ENCODE measurements at regions not wholly inside any gene's neighbourhood (a gene's known extent, or its start where the extent isn't known, plus 50 kb on each side); places are given as distances from the start of the nearest gene placed in this dataset.
"Not testable (repeated sequence)": the region's sequence is repeated elsewhere in the genome, so short reads cannot be mapped to it uniquely, and the experiment has no call there.

GRCh38 chr21:20187028-20187427, 811.2 kb upstream of the NCAM2 start:
- H3K27ac ChIP-seq (ENCODE audit: low read depth) = no peak overlapping the region
- DNase-seq (ENCODE audit: extremely low spot score) = no peak
- H3K4me3 ChIP-seq (ENCODE audit: low read depth, low read length) = no peak overlapping the region
- no peaks in the 10 kb centered on the region for H3K4me1 ChIP-seq (ENCODE audit: insufficient read depth)
- 73% methylated on average over 2 of the region's 2 CpGs for whole genome bisulfite sequencing
- no peaks in the 10 kb centered on the region for H3K36me3 ChIP-seq (ENCODE audit: insufficient read depth)

GRCh38 chr21:20201323-20201722, 796.9 kb upstream of the NCAM2 start:
- not testable (repeated sequence) for H3K27ac ChIP-seq (ENCODE audit: low read depth); DNase-seq (ENCODE audit: extremely low spot score); H3K36me3 ChIP-seq (ENCODE audit: insufficient read depth); H3K4me3 ChIP-seq (ENCODE audit: low read depth, low read length); H3K4me1 ChIP-seq (ENCODE audit: insufficient read depth)
- WGBS = over 99% methylated on average over 3 of the region's 4 CpGs

DNA sequence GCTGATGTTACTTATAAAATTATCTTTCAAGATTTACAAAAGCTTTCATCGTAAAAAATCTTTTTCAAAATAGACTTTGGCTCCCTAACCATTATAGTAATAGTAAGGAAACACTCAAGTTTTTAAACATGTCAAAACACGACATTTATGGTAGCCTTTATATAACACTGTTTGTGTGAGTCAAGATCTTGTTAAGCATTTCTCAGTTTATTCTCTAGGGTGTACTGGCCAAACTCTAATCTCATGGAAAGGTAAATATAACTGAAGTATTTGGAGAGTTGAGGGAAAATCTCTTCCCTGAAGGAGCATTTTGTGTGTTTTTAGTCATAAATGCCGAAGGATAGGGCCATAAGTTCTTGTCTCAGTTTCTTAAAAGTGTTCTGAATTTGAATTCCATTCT, 790.9 kb upstream of the NCAM2 start:
- WGBS = 19% methylated on average over 3 of the region's 3 CpGs
- Histone ChIP-seq H3K36me3 (ENCODE audit: insufficient read depth) (no peaks in the 10 kb centered on the region), H3K4me1 (ENCODE audit: insufficient read depth) (no peaks in the 10 kb centered on the region), H3K4me3 (ENCODE audit: low read depth, low read length) (no peak overlapping the region), H3K27ac (ENCODE audit: low read depth) (no peak overlapping the region)
- no peak for DNase-seq (ENCODE audit: extremely low spot score)

DNA sequence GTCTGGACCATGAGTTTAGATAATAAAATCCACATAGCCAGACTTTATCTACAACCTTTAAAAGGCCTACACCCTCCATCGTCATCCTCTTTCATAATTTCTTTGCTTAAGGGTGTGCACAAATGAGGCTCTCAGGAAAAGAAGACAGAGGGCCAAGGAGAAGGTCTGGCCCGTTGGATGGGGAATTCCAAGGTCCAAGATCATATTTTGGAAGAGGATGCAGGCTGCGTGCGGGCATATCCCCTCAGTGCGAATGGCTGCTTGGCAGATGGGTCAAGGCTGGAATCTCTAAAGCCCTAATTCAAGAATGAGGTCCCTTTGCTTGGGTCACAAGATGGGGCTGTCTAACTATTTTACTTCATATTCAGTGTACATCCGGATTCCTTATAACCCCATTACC, 782.2 kb upstream of the NCAM2 start:
- Histone ChIP-seq H3K36me3 (ENCODE audit: insufficient read depth) (no peaks in the 10 kb centered on the region), H3K4me3 (ENCODE audit: low read depth, low read length) (no peak overlapping the region), H3K27ac (ENCODE audit: low read depth) (no peak overlapping the region), H3K4me1 (ENCODE audit: insufficient read depth) (no peaks in the 10 kb centered on the region)
- WGBS = 89% methylated on average over 6 of the region's 6 CpGs
- DNase-seq (ENCODE audit: extremely low spot score) = no peak

- Histone ChIP-seq H3K4me1 (ENCODE audit: insufficient read depth) (no peaks in the 10 kb centered on the region), H3K4me3 (ENCODE audit: low read depth, low read length) (no peak overlapping the region), H3K27ac (ENCODE audit: low read depth) (no peak overlapping the region), H3K36me3 (ENCODE audit: insufficient read depth) (no peaks in the 10 kb centered on the region)
- DNase-seq (ENCODE audit: extremely low spot score) = no peak
Measured at GRCh38 chr21:20220586-20220985, 777.6 kb upstream of the NCAM2 start.

GRCh38 chr21:20221981-20222380, 776.2 kb upstream of the NCAM2 start:
- H3K27ac ChIP-seq (ENCODE audit: low read depth); H3K4me3 ChIP-seq (ENCODE audit: low read depth, low read length); H3K36me3 ChIP-seq (ENCODE audit: insufficient read depth); DNase-seq (ENCODE audit: extremely low spot score); H3K4me1 ChIP-seq (ENCODE audit: insufficient read depth): not testable (repeated sequence)
- WGBS = 93% methylated on average over 12 of the region's 12 CpGs

DNA sequence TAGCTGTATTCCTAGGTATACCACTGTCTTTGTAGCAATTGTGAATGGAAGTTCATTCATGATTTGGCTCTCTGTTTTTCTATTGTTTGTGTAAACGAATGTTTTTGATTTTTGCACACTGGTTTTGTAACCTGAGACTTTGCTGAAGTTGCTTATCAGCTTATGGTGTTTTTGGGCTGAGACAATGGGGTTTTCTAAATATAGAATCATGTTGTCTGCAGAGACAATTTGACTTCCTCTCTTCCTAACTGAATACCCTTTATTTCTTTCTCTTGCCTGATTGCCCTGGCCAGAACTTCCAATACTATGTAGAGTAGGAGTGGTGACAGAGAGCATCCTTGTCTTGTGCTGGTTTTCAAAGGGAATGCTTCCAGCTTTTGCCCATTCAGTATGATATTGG, 761.6 kb upstream of the NCAM2 start:
- H3K27ac ChIP-seq (ENCODE audit: low read depth); H3K36me3 ChIP-seq (ENCODE audit: insufficient read depth); H3K4me1 ChIP-seq (ENCODE audit: insufficient read depth); DNase-seq (ENCODE audit: extremely low spot score); H3K4me3 ChIP-seq (ENCODE audit: low read depth, low read length): not testable (repeated sequence)
- WGBS = 45% methylated on average over 1 of the region's 1 CpG

DNA sequence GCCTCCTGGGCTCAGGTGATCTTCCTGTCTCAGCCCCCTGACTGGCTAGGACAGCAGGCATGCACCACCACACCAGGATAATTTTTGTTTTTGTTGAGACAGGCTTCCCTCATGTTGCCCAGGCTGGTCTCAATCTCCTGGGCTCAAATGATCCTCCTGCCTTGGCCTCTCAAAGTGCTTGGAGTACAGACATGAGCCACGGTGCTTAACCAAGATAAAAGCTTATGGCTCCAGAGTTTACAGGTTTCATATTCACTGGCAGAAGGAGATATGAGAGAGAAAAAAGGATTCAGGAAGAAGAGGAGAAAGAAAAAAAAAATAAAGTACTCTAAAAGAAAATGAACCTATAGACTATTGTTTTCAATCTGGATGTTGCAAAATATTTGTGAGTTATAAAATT, 748.8 kb upstream of the NCAM2 start:
- Histone ChIP-seq H3K4me3 (ENCODE audit: low read depth, low read length) (no peak overlapping the region), H3K36me3 (ENCODE audit: insufficient read depth) (no peaks in the 10 kb centered on the region), H3K27ac (ENCODE audit: low read depth) (no peak overlapping the region), H3K4me1 (ENCODE audit: insufficient read depth) (no peaks in the 10 kb centered on the region)
- DNase-seq (ENCODE audit: extremely low spot score) = no peak
- 69% methylated on average over 1 of the region's 1 CpG for WGBS

DNA sequence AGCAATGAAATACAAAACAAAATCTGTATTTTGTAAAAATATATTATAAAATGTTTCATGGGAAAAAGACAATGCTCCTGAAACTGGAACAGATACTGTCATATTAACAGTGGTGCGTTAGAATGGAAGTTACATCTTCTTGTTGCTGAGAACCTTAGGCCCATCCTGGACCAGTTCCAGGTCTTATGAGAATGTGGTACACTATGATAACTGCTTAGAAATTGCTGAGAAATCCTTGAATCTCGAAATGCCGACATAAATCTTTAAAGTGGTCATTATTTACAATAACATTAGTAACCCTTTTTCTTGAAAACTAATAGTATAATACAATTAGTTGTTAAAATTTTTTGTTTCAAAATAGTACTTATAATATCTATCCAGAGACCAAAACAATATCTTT, 747.9 kb upstream of the NCAM2 start:
- DNase-seq (ENCODE audit: extremely low spot score) = no peak

GRCh38 chr21:20253261-20253660, 744.9 kb upstream of the NCAM2 start:
- no peak overlapping the region for H3K27ac ChIP-seq (ENCODE audit: low read depth)
- no peak for DNase-seq (ENCODE audit: extremely low spot score)
- H3K4me1 ChIP-seq (ENCODE audit: insufficient read depth) = no peaks in the 10 kb centered on the region
- no peaks in the 10 kb centered on the region for H3K36me3 ChIP-seq (ENCODE audit: insufficient read depth)
- H3K4me3 ChIP-seq (ENCODE audit: low read depth, low read length) = no peak overlapping the region
- WGBS = 93% methylated on average over 3 of the region's 3 CpGs

More for the DNA sequence above, 747.9 kb upstream of the NCAM2 start:
- H3K4me3 ChIP-seq (ENCODE audit: low read depth, low read length) = no peak overlapping the region
- no peaks in the 10 kb centered on the region for H3K4me1 ChIP-seq (ENCODE audit: insufficient read depth)
- 43% methylated on average over 3 of the region's 3 CpGs for WGBS
- no peak overlapping the region for H3K27ac ChIP-seq (ENCODE audit: low read depth)
- H3K36me3 ChIP-seq (ENCODE audit: insufficient read depth) = no peaks in the 10 kb centered on the region

DNA sequence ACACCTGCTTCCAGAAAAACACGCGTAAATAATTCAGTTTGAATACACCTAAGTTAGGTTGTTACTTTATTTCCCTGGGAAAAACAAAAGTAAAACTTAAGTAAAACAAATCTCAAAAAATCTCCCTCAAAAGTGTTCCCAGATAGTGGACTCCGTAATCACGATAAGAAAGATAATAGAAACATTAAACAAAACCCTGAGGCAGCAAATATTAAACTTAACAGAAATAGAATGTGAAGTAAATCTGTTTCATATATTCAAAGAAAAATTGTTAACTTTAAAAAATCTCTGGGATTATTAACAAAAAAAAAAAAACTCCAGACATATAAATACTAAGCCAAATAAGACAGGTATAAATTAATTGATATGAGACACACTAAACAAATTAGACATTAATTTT, 743.2 kb upstream of the NCAM2 start:
- Histone ChIP-seq H3K36me3 (ENCODE audit: insufficient read depth) (no peaks in the 10 kb centered on the region), H3K4me3 (ENCODE audit: low read depth, low read length) (no peak overlapping the region)
- 70% methylated on average over 4 of the region's 4 CpGs for WGBS

DNA sequence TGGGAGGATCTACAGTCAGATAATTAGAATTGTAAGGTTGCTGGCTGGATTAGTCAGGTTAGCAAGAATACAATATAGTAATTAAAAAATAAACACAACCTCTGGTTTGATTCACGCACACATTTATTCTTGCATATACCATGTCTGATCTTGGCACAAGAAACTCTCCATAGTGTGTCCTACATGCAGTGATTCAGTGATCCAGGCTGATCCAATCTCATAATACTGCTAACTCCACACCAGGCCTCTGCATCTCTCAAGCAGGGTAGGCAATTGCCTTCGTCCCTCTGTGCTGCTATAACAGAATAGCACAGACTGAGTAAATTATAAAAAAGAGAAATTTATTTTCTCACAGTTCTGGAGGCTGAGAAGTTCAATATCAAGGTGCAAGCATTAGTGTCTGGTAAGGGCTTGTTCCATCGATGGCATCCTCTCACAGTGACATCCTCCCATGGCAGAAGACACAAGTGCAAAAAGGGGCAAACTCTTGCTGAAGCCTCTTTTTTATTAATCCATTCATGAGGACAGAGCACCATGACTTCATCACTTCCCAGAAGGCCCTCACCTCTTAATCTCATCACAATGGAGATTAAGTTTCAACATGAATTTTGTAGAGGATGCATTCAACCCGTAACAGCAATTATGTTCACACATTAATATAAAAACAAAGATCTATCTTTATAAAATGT, 741.0 kb upstream of the NCAM2 start:
- no peaks in the 10 kb centered on the region for H3K36me3 ChIP-seq (ENCODE audit: insufficient read depth)
- DNase-seq (ENCODE audit: extremely low spot score) = no peak
- H3K4me1 ChIP-seq (ENCODE audit: insufficient read depth) = no peaks in the 10 kb centered on the region
- no peak overlapping the region for H3K27ac ChIP-seq (ENCODE audit: low read depth)
- WGBS = 81% methylated on average over 4 of the region's 4 CpGs
- no peak overlapping the region for H3K4me3 ChIP-seq (ENCODE audit: low read depth, low read length)

More for the DNA sequence above, 743.2 kb upstream of the NCAM2 start:
- Histone ChIP-seq H3K27ac (ENCODE audit: low read depth) (no peak overlapping the region), H3K4me1 (ENCODE audit: insufficient read depth) (no peaks in the 10 kb centered on the region)
- no peak for DNase-seq (ENCODE audit: extremely low spot score)

GRCh38 chr21:20258542-20258941, 739.7 kb upstream of the NCAM2 start:
- no peaks in the 10 kb centered on the region for H3K36me3 ChIP-seq (ENCODE audit: insufficient read depth)
- DNase-seq (ENCODE audit: extremely low spot score) = no peak
- no peak overlapping the region for H3K27ac ChIP-seq (ENCODE audit: low read depth)
- H3K4me3 ChIP-seq (ENCODE audit: low read depth, low read length) = no peak overlapping the region
- 6% methylated on average over 2 of the region's 2 CpGs for WGBS
- H3K4me1 ChIP-seq (ENCODE audit: insufficient read depth) = no peaks in the 10 kb centered on the region

- Histone ChIP-seq H3K4me1 (ENCODE audit: insufficient read depth) (no peaks in the 10 kb centered on the region), H3K27ac (ENCODE audit: low read depth) (no peak overlapping the region), H3K4me3 (ENCODE audit: low read depth, low read length) (no peak overlapping the region), H3K36me3 (ENCODE audit: insufficient read depth) (no peaks in the 10 kb centered on the region)
- no peak for DNase-seq (ENCODE audit: extremely low spot score)
- WGBS = 37% methylated on average over 7 of the region's 7 CpGs
Measured at GRCh38 chr21:20259031-20259867, 739.0 kb upstream of the NCAM2 start.
